Tibial nerve (tissue), 4 donors: ENCODE measurements at regions not wholly inside any gene's neighbourhood (a gene's known extent, or its start where the extent isn't known, plus 50 kb on each side); places are given as distances from the start of the nearest gene placed in this dataset.

Experiments used
- CTCF ChIP-seq, 5 experiments: fragments of 200-600 bp in 3 of 5; fragments of 450-650 bp in 2 of 5; sonication (generic) in 3 of 5; IDR thresholded peaks; one replicate each; pipeline ENCODE4 v1.5.1; 2016 to 2019; ENCODE audit warnings: antibody characterized with exemption in 5 of 5, mild to moderate bottlenecking in 3 of 5, moderate library complexity in 2 of 5
- EP300 ChIP-seq, 2 donors: sonication (generic); formaldehyde crosslinking; IDR thresholded peaks; one replicate each; pipeline ENCODE4 v1.6.1; 2017; ENCODE audit warnings: antibody characterized with exemption in 2 of 2, mild to moderate bottlenecking in 1 of 2

DNA sequence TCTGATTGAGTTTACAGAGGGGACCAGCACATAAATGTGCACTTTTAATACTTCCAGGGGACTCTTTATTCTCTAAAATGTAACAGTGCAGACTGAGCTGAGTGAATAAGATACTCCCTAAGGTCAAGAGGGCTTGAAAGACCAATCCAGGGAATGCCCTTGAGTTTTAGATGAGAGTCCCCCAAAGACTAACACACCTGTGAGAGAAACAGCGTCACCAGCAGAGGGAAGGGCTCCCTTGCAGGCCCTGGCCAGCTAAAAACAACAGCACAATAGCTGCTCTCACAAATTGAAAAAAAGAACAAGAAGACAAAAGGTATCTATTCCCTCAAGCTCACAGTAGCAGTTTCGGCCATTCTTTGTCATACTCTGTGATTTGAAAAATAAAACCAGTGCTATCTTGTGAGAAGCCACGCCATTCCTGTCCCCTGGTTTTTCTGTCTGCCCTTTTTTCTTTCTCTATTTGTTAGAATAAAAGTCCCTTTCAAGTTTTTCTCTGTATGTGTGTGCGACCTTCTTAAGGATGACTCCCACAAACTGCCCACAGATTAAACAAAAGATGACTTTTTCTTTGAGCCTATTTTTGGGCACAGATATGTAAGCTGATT, 230.4 kb upstream of the BMPER start:
- TF ChIP-seq CTCF (IDR thresholded peaks at IDR 0.05), result no peak
- no peak for TF ChIP-seq EP300 (IDR thresholded peaks at IDR 0.05)
